Karpas-422 (cell line): ENCODE measurements at regions not wholly inside any gene's neighbourhood (a gene's known extent, or its start where the extent isn't known, plus 50 kb on each side); places are given as distances from the start of the nearest gene placed in this dataset.

Experiments used
- DNase-seq: peaks from one replicate; pipeline ENCODE4 v3.0.0-alpha.2; 2015
- H2AFZ ChIP-seq: fragments of 200-600 bp; sonication (generic); 2 replicates; pipeline ENCODE4 v1.6.1; 2014; ENCODE audit warnings: antibody characterized with exemption, low read length, mixed read lengths
- H3K27ac ChIP-seq: fragments of 200-600 bp; sonication (generic); 2 replicates; pipeline ENCODE4 v1.5.1; 2014; ENCODE audit warnings: mild to moderate bottlenecking, low read length, moderate library complexity
- H3K27me3 ChIP-seq: fragments of 200-600 bp; sonication (generic); 2 replicates; pipeline ENCODE4 v1.6.1; 2014; ENCODE audit warnings: low read length, mixed read lengths
- H3K36me3 ChIP-seq: fragments of 200-600 bp; sonication (generic); 2 replicates; pipeline ENCODE4 v1.6.1; 2014; ENCODE audit warnings: low read length, mixed read lengths; ENCODE audit not compliant: insufficient read depth
- H3K4me1 ChIP-seq: fragments of 200-600 bp; sonication (generic); 2 replicates; pipeline ENCODE4 v1.6.1; 2014; ENCODE audit warnings: mild to moderate bottlenecking, low read length, mixed read lengths
- H3K4me2 ChIP-seq: fragments of 200-600 bp; sonication (generic); 2 replicates; pipeline ENCODE4 v1.6.1; 2014; ENCODE audit warnings: low read length, low read depth, mild to moderate bottlenecking; ENCODE audit not compliant: poor library complexity, severe bottlenecking
- H3K4me3 ChIP-seq: fragments of 200-600 bp; sonication (generic); 2 replicates; pipeline ENCODE4 v1.5.1; 2014; ENCODE audit warnings: mild to moderate bottlenecking, antibody characterized with exemption, low read length, mixed read lengths
- H3K79me2 ChIP-seq: fragments of 200-600 bp; sonication (generic); 2 replicates; pipeline ENCODE4 v1.6.1; 2014; ENCODE audit warnings: mild to moderate bottlenecking, low read length, mixed read lengths
- H3K9ac ChIP-seq: fragments of 200-600 bp; sonication (generic); 2 replicates; pipeline ENCODE4 v1.6.0; 2014; ENCODE audit warnings: low read length
- H3K9me2 ChIP-seq: fragments of 200-600 bp; sonication (generic), shearing (Covaris generic); replicated peaks from 2 replicates; pipeline ENCODE4 v1.6.0; 2014; ENCODE audit warnings: mild to moderate bottlenecking, low read length, moderate library complexity; ENCODE audit not compliant: insufficient read depth
- H3K9me3 ChIP-seq: fragments of 300-700, 200-600 bp; sonication (generic); 2 replicates; pipeline ENCODE4 v1.6.1; 2014; ENCODE audit warnings: low read length, mixed read lengths
- H4K20me1 ChIP-seq: fragments of 200-600 bp; sonication (generic); 2 replicates; pipeline ENCODE4 v1.6.1; 2014; ENCODE audit warnings: mild to moderate bottlenecking, antibody characterized with exemption, low read length, low read depth; ENCODE audit not compliant: insufficient read depth

- Histone ChIP-seq H2AFZ (no peak overlapping the region), H3K9ac (no peak overlapping the region), H3K9me3 (no peaks in the 10 kb centered on the region), H3K9me2 (no peaks in the 10 kb centered on the region), H3K27me3 (no peaks in the 10 kb centered on the region), H4K20me1 (no peaks in the 10 kb centered on the region), H3K4me3 (no peak overlapping the region), H3K27ac (no peak overlapping the region), H3K79me2 (no peaks in the 10 kb centered on the region), H3K4me1 (no peaks in the 10 kb centered on the region), H3K36me3 (no peaks in the 10 kb centered on the region), H3K4me2 (no peak overlapping the region)
- no peak for DNase-seq
Measured at GRCh38 chr10:43827853-43828252, 179.2 kb upstream of the ZNF32 start.

- Histone ChIP-seq H3K79me2 (no peaks in the 10 kb centered on the region), H3K36me3 (no peaks in the 10 kb centered on the region), H3K9me3 (no peaks in the 10 kb centered on the region), H3K27ac (no peak overlapping the region), H3K4me2 (no peak overlapping the region), H3K27me3 (no peaks in the 10 kb centered on the region), H3K4me1 (no peaks in the 10 kb centered on the region; the same call in 1 of the 2 replicates), H2AFZ (no peak overlapping the region), H4K20me1 (no peaks in the 10 kb centered on the region), H3K9me2 (no peaks in the 10 kb centered on the region), H3K4me3 (no peak overlapping the region), H3K9ac (no peak overlapping the region)
- DNase-seq = no peak
Measured at GRCh38 chr10:43825984-43826383, 177.3 kb upstream of the ZNF32 start.

- Histone ChIP-seq H3K9ac (no peak overlapping the region), H3K9me2 (no peaks in the 10 kb centered on the region), H3K9me3 (no peaks in the 10 kb centered on the region), H3K4me3 (no peak overlapping the region), H3K79me2 (no peaks in the 10 kb centered on the region), H3K4me2 (no peak overlapping the region), H3K27ac (no peak overlapping the region), H4K20me1 (no peaks in the 10 kb centered on the region), H3K27me3 (no peaks in the 10 kb centered on the region), H3K4me1 (peaks cover 4% of the 10 kb centered on the region; the same call in 1 of the 2 replicates), H3K36me3 (no peaks in the 10 kb centered on the region), H2AFZ (no peak overlapping the region)
- no peak for DNase-seq
Measured at GRCh38 chr10:43825421-43825820, 176.7 kb upstream of the ZNF32 start.

- H3K36me3 ChIP-seq = no peaks in the 10 kb centered on the region
- no peaks in the 10 kb centered on the region for H4K20me1 ChIP-seq
- H3K4me1 ChIP-seq = peaks cover 4% of the 10 kb centered on the region; the same call in 1 of the 2 replicates
Measured at GRCh38 chr10:43824934-43825333, 176.3 kb upstream of the ZNF32 start.

GRCh38 chr10:43822631-43823580, 174.2 kb upstream of the ZNF32 start:
- DNase-seq = no peak
- Histone ChIP-seq H3K9me2 (no peaks in the 10 kb centered on the region), H3K27me3 (no peaks in the 10 kb centered on the region), H3K4me2 (no peak overlapping the region), H3K9ac (no peak overlapping the region), H2AFZ (no peak overlapping the region), H3K36me3 (no peaks in the 10 kb centered on the region), H3K4me1 (peaks cover 4% of the 10 kb centered on the region; the same call in 1 of the 2 replicates), H3K79me2 (no peaks in the 10 kb centered on the region), H3K9me3 (no peaks in the 10 kb centered on the region), H4K20me1 (no peaks in the 10 kb centered on the region), H3K4me3 (no peak overlapping the region), H3K27ac (no peak overlapping the region)

More at GRCh38 chr10:43824934-43825333, 176.3 kb upstream of the ZNF32 start:
- H2AFZ ChIP-seq = no peak overlapping the region
- H3K9ac ChIP-seq = no peak overlapping the region
- H3K4me2 ChIP-seq = no peak overlapping the region
- no peak overlapping the region for H3K4me3 ChIP-seq
- H3K27ac ChIP-seq = no peak overlapping the region
- no peak for DNase-seq
- H3K9me3 ChIP-seq = no peaks in the 10 kb centered on the region
- no peaks in the 10 kb centered on the region for H3K27me3 ChIP-seq
- no peaks in the 10 kb centered on the region for H3K79me2 ChIP-seq
- H3K9me2 ChIP-seq = no peaks in the 10 kb centered on the region

- Histone ChIP-seq H3K9me3 (no peaks in the 10 kb centered on the region), H3K4me2 (no peak overlapping the region), H3K79me2 (no peaks in the 10 kb centered on the region), H2AFZ (no peak overlapping the region), H3K4me1 (peaks cover 20% of the 10 kb centered on the region), H3K36me3 (no peaks in the 10 kb centered on the region), H3K4me3 (no peak overlapping the region), H3K9me2 (no peaks in the 10 kb centered on the region), H3K9ac (no peak overlapping the region), H3K27me3 (no peaks in the 10 kb centered on the region), H4K20me1 (no peaks in the 10 kb centered on the region), H3K27ac (no peak overlapping the region)
- DNase-seq = no peak
Measured at GRCh38 chr10:43821103-43821502, 172.4 kb upstream of the ZNF32 start.

- Histone ChIP-seq H3K4me1 (peaks cover 25% of the 10 kb centered on the region), H3K27me3 (no peaks in the 10 kb centered on the region), H3K9me2 (no peaks in the 10 kb centered on the region), H2AFZ (no peak overlapping the region), H3K4me2 (no peak overlapping the region), H3K4me3 (no peak overlapping the region), H3K79me2 (no peaks in the 10 kb centered on the region), H3K9ac (no peak overlapping the region), H3K36me3 (no peaks in the 10 kb centered on the region), H4K20me1 (no peaks in the 10 kb centered on the region), H3K27ac (no peak overlapping the region), H3K9me3 (no peaks in the 10 kb centered on the region)
- DNase-seq = no peak
Measured at GRCh38 chr10:43820663-43821062, 172.0 kb upstream of the ZNF32 start.

- DNase-seq = no peak
- no peak overlapping the region for H2AFZ ChIP-seq
- H3K27ac ChIP-seq = no peak overlapping the region
- no peak overlapping the region for H3K9ac ChIP-seq
- H3K36me3 ChIP-seq = no peaks in the 10 kb centered on the region
- H3K4me3 ChIP-seq = no peak overlapping the region
- H3K9me3 ChIP-seq = no peaks in the 10 kb centered on the region
- H3K9me2 ChIP-seq = no peaks in the 10 kb centered on the region
- H3K79me2 ChIP-seq = no peaks in the 10 kb centered on the region
- no peak overlapping the region for H3K4me2 ChIP-seq
- no peaks in the 10 kb centered on the region for H4K20me1 ChIP-seq
- H3K27me3 ChIP-seq = no peaks in the 10 kb centered on the region
- peaks cover 30% of the 10 kb centered on the region for H3K4me1 ChIP-seq
Measured at GRCh38 chr10:43819464-43820230, 171.0 kb upstream of the ZNF32 start.
